ENCODE measurements at regions not wholly inside any gene's neighbourhood (a gene's known extent, or its start where the extent isn't known, plus 50 kb on each side); places are given as distances from the start of the nearest gene placed in this dataset.
A peak's percentile ranks its signal among the peaks of the same experiment; 100 is the strongest.

DNA sequence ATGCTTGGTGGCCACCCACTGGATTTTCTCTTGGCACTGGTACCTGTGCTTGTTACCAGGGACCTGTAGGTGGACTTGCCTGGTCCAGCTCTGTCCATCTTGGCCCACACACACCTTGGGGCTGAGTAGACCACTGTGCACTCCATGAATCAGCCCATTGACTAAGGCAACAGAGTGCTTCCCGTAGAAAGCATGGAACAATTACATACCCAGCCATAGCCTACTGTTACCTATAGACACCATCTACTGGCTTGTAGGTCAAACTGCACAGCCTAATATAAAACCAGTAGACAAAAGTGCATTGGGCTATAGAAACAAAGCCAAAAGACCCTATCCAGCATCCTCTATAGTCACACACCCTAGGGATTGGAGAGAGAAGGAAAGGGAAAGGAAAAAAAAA is 378.9 kb downstream of the OTOL1 start:
- TF ChIP-seq, protein P1, sequence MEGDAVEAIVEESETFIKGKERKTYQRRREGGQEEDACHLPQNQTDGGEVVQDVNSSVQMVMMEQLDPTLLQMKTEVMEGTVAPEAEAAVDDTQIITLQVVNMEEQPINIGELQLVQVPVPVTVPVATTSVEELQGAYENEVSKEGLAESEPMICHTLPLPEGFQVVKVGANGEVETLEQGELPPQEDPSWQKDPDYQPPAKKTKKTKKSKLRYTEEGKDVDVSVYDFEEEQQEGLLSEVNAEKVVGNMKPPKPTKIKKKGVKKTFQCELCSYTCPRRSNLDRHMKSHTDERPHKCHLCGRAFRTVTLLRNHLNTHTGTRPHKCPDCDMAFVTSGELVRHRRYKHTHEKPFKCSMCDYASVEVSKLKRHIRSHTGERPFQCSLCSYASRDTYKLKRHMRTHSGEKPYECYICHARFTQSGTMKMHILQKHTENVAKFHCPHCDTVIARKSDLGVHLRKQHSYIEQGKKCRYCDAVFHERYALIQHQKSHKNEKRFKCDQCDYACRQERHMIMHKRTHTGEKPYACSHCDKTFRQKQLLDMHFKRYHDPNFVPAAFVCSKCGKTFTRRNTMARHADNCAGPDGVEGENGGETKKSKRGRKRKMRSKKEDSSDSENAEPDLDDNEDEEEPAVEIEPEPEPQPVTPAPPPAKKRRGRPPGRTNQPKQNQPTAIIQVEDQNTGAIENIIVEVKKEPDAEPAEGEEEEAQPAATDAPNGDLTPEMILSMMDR (IDR thresholded peaks at IDR 0.05 in 2 of 3, conservative IDR thresholded peaks at IDR 0.05 in 1 of 3; ENCODE audit: control insufficient read depth in 2 of 3, extremely low read depth in 1 of 3, insufficient read depth in 1 of 3, low read depth in 3 of 3, low read length in 3 of 3), result 0 out of 6 replicates have a peak, but pooled peaks of 1 of the 3 experiments have one; percentile 4
- TF ChIP-seq TCF12 (IDR thresholded peaks at IDR 0.05; ENCODE audit: low read depth, low read length) (no peak), SUZ12 (IDR thresholded peaks at IDR 0.05; ENCODE audit: unreplicated experiment) (no peak), YBX1 (IDR thresholded peaks at IDR 0.05) (no peak), POLR2A (IDR thresholded peaks at IDR 0.05; ENCODE audit: low read depth, low read length) (no peak), FOXM1 (IDR thresholded peaks at IDR 0.05; ENCODE audit: low read depth, low read length) (no peak), IKZF1 (conservative IDR thresholded peaks at IDR 0.05) (no peak)
